ENCODE measurements at regions not wholly inside any gene's neighbourhood (a gene's known extent, or its start where the extent isn't known, plus 50 kb on each side); places are given as distances from the start of the nearest gene placed in this dataset.

- Histone ChIP-seq H3K4me1 (ENCODE audit: control insufficient read depth, extremely low read depth, insufficient read depth, low read length) (peaks cover 14% of the 10 kb centered on the region), H3K9me3 (ENCODE audit: control insufficient read depth, low read depth, low read length) (no peaks in the 10 kb centered on the region), H3K27me3 (ENCODE audit: control insufficient read depth, extremely low read depth, insufficient read depth, low read length) (no peaks in the 10 kb centered on the region), H3K9ac (ENCODE audit: control insufficient read depth, extremely low read depth, insufficient read depth, low read length) (no peak overlapping the region), H3K4me2 (ENCODE audit: control insufficient read depth, extremely low read depth, insufficient read depth, low read depth, low read length) (no peak overlapping the region), H3K36me3 (ENCODE audit: control insufficient read depth in 2 of 2, extremely low read depth in 1 of 2, insufficient read depth in 2 of 2, low read length in 2 of 2) (no peaks in the 10 kb centered on the region), H3K9me1 (ENCODE audit: control insufficient read depth, extremely low read depth, insufficient read depth, low read length) (no peaks in the 10 kb centered on the region), H3K27ac (ENCODE audit: control insufficient read depth, insufficient read depth, low read length) (no peak overlapping the region), H2AFZ (ENCODE audit: control insufficient read depth, low read length) (no peak overlapping the region), H3K79me2 (ENCODE audit: control insufficient read depth, insufficient read depth, low read length) (no peaks in the 10 kb centered on the region), H4K20me1 (ENCODE audit: control insufficient read depth, extremely low read depth, insufficient read depth, low read length) (no peaks in the 10 kb centered on the region), H3K4me3 (ENCODE audit: control insufficient read depth in 2 of 3, extremely low read depth in 1 of 3, insufficient read depth in 2 of 3, low read depth in 1 of 3, low read length in 3 of 3) (no peak overlapping the region)
- FAIRE-seq (no peak), DNase-seq (ENCODE audit: low read depth, low spot score) (no peak)
- dilution Hi-C loops (cut with MboI; ENCODE audit: extremely low pct_ligation_motif_present, low sequenced_read_pairs), result no loop called here
- TF ChIP-seq CTCF (optimal IDR thresholded peaks at IDR 0.05 in 1 of 3, IDR thresholded peaks at IDR 0.05 in 1 of 3, conservative IDR thresholded peaks at IDR 0.05 in 1 of 3; ENCODE audit: extremely low read depth in 1 of 3, insufficient read depth in 2 of 3, low read length in 3 of 3), result no peak
- no peak for TF ChIP-seq EZH2 (IDR thresholded peaks at IDR 0.05; ENCODE audit: low read length)
These were observed 64.4 kb upstream of the IYD start for GRCh38 chr6:150304429-150304828.

GRCh38 chr6:150306290-150306689, 62.5 kb upstream of the IYD start:
- Histone ChIP-seq H3K4me2 (ENCODE audit: control insufficient read depth, extremely low read depth, insufficient read depth, low read depth, low read length) (no peak overlapping the region), H3K9ac (ENCODE audit: control insufficient read depth, extremely low read depth, insufficient read depth, low read length) (no peak overlapping the region), H3K4me1 (ENCODE audit: control insufficient read depth, extremely low read depth, insufficient read depth, low read length) (peaks cover 14% of the 10 kb centered on the region), H2AFZ (ENCODE audit: control insufficient read depth, low read length) (no peak overlapping the region), H3K36me3 (ENCODE audit: control insufficient read depth in 2 of 2, extremely low read depth in 1 of 2, insufficient read depth in 2 of 2, low read length in 2 of 2) (no peaks in the 10 kb centered on the region), H3K4me3 (ENCODE audit: control insufficient read depth in 2 of 3, extremely low read depth in 1 of 3, insufficient read depth in 2 of 3, low read depth in 1 of 3, low read length in 3 of 3) (no peak overlapping the region), H3K9me3 (ENCODE audit: control insufficient read depth, low read depth, low read length) (no peaks in the 10 kb centered on the region), H3K27me3 (ENCODE audit: control insufficient read depth, extremely low read depth, insufficient read depth, low read length) (no peaks in the 10 kb centered on the region), H3K9me1 (ENCODE audit: control insufficient read depth, extremely low read depth, insufficient read depth, low read length) (no peaks in the 10 kb centered on the region), H3K27ac (ENCODE audit: control insufficient read depth, insufficient read depth, low read length) (no peak overlapping the region), H3K79me2 (ENCODE audit: control insufficient read depth, insufficient read depth, low read length) (no peaks in the 10 kb centered on the region), H4K20me1 (ENCODE audit: control insufficient read depth, extremely low read depth, insufficient read depth, low read length) (no peaks in the 10 kb centered on the region)
- FAIRE-seq, result no peak
- TF ChIP-seq EZH2 (IDR thresholded peaks at IDR 0.05; ENCODE audit: low read length) (no peak), CTCF (optimal IDR thresholded peaks at IDR 0.05 in 1 of 3, IDR thresholded peaks at IDR 0.05 in 1 of 3, conservative IDR thresholded peaks at IDR 0.05 in 1 of 3; ENCODE audit: extremely low read depth in 1 of 3, insufficient read depth in 2 of 3, low read length in 3 of 3) (no peak)
- dilution Hi-C loops (cut with MboI; ENCODE audit: extremely low pct_ligation_motif_present, low sequenced_read_pairs), result no loop called here
- DNase-seq (ENCODE audit: low read depth, low spot score), result no peak
